DND-41 (cell line): ENCODE measurements at regions not wholly inside any gene's neighbourhood (a gene's known extent, or its start where the extent isn't known, plus 50 kb on each side); places are given as distances from the start of the nearest gene placed in this dataset.

ENCODE experiments used
- EZH2 ChIP-seq: IDR thresholded peaks from 3 replicates; pipeline ENCODE4 v1.6.1; 2012; ENCODE audit warnings: borderline replicate concordance, low read depth, mild to moderate bottlenecking, moderate library complexity, low read length, inconsistent platforms; ENCODE audit not compliant: severe bottlenecking
- TF ChIP-seq, protein P1 (sequence below): IDR thresholded peaks from 2 replicates; pipeline ENCODE4 v1.5.1; 2012; ENCODE audit warnings: borderline replicate concordance, low read length, moderate library complexity, mild to moderate bottlenecking; ENCODE audit not compliant: poor library complexity, severe bottlenecking; ENCODE audit errors: extremely low read depth

- TF ChIP-seq, protein P1, sequence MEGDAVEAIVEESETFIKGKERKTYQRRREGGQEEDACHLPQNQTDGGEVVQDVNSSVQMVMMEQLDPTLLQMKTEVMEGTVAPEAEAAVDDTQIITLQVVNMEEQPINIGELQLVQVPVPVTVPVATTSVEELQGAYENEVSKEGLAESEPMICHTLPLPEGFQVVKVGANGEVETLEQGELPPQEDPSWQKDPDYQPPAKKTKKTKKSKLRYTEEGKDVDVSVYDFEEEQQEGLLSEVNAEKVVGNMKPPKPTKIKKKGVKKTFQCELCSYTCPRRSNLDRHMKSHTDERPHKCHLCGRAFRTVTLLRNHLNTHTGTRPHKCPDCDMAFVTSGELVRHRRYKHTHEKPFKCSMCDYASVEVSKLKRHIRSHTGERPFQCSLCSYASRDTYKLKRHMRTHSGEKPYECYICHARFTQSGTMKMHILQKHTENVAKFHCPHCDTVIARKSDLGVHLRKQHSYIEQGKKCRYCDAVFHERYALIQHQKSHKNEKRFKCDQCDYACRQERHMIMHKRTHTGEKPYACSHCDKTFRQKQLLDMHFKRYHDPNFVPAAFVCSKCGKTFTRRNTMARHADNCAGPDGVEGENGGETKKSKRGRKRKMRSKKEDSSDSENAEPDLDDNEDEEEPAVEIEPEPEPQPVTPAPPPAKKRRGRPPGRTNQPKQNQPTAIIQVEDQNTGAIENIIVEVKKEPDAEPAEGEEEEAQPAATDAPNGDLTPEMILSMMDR = no peak
- no peak for TF ChIP-seq EZH2
Measured at GRCh38 chr4:171629737-171630136, 183.5 kb upstream of the GALNTL6 start.
